NB4 (cell line): ENCODE measurements at regions not wholly inside any gene's neighbourhood (a gene's known extent, or its start where the extent isn't known, plus 50 kb on each side); places are given as distances from the start of the nearest gene placed in this dataset.
A peak's percentile ranks its signal among the peaks of the same experiment; 100 is the strongest.
"Not testable (repeated sequence)": the region's sequence is repeated elsewhere in the genome, so short reads cannot be mapped to it uniquely, and the experiment has no call there.

Source experiments
- DNase-seq: peaks from one replicate; pipeline ENCODE4 v3.0.0; 2010; ENCODE audit warnings: low read depth
- H3K4me3 ChIP-seq: one replicate; pipeline ENCODE4 v1.5.1; 2011; ENCODE audit warnings: mild to moderate bottlenecking, low read depth, low read length, moderate library complexity
- CTCF ChIP-seq: IDR thresholded peaks from one replicate; pipeline ENCODE4 v1.5.1; 2012; ENCODE audit warnings: low read depth, low read length
- MAX ChIP-seq: IDR thresholded peaks from 2 replicates; pipeline ENCODE4 v1.6.1; 2011; ENCODE audit warnings: low read depth, low read length
- MYC ChIP-seq: IDR thresholded peaks from 2 replicates; pipeline ENCODE4 v1.6.1; 2011; ENCODE audit warnings: low read depth, low read length
- POLR2A ChIP-seq: IDR thresholded peaks from 2 replicates; pipeline ENCODE4 v1.6.1; 2011; ENCODE audit warnings: mild to moderate bottlenecking; ENCODE audit not compliant: insufficient read length; ENCODE audit errors: extremely low read depth

- no peak for DNase-seq
- TF ChIP-seq MYC (no peak), POLR2A (no peak), CTCF (no peak), MAX (no peak)
- no peak overlapping the region for H3K4me3 ChIP-seq
Measured at GRCh38 chr16:11413907-11414595, 68.8 kb downstream of the RMI2 start.

- no peak overlapping the region for H3K4me3 ChIP-seq
- DNase-seq: no peak
- TF ChIP-seq MYC (no peak), MAX (no peak), CTCF (no peak), POLR2A (no peak)
Measured at GRCh38 chr16:11414815-11415775, 69.8 kb downstream of the RMI2 start.

GRCh38 chr16:11416228-11417001, 71.2 kb downstream of the RMI2 start:
- TF ChIP-seq CTCF (no peak), MYC (no peak), MAX (no peak), POLR2A (no peak)
- no peak for DNase-seq
- no peak overlapping the region for H3K4me3 ChIP-seq

GRCh38 chr16:11417487-11417886, 72.2 kb downstream of the RMI2 start:
- DNase-seq: no peak
- no peak for TF ChIP-seq MAX
- no peak overlapping the region for H3K4me3 ChIP-seq

- DNase-seq: peak; percentile 64
- TF ChIP-seq CTCF: no peak
- no peak for TF ChIP-seq MAX
- no peak for TF ChIP-seq POLR2A
- no peak for TF ChIP-seq MYC
- H3K4me3 ChIP-seq: no peak overlapping the region
Measured at GRCh38 chr16:11418506-11418905, 73.2 kb downstream of the RMI2 start.

- not testable (repeated sequence) for H3K4me3 ChIP-seq, DNase-seq
Measured at GRCh38 chr16:11420067-11420466, 74.8 kb downstream of the RMI2 start.
